Umbilical cord (tissue), 1 donor: ENCODE measurements at regions not wholly inside any gene's neighbourhood (a gene's known extent, or its start where the extent isn't known, plus 50 kb on each side); places are given as distances from the start of the nearest gene placed in this dataset.

ENCODE experiments used
- DNase-seq: peaks from one replicate; pipeline ENCODE4 v3.0.0-alpha.2; 2015; ENCODE audit warnings: low spot score

- DNase-seq: no peak
Measured at GRCh38 chr17:57174591-57174990, 81.7 kb upstream of the MSI2 start.

GRCh38 chr17:57178839-57179238 is 77.5 kb upstream of the MSI2 start:
- no peak for DNase-seq

- DNase-seq: no peak
Measured at GRCh38 chr17:57182621-57183020, 73.7 kb upstream of the MSI2 start.

GRCh38 chr17:57186226-57187019 is 69.9 kb upstream of the MSI2 start:
- no peak for DNase-seq

DNA sequence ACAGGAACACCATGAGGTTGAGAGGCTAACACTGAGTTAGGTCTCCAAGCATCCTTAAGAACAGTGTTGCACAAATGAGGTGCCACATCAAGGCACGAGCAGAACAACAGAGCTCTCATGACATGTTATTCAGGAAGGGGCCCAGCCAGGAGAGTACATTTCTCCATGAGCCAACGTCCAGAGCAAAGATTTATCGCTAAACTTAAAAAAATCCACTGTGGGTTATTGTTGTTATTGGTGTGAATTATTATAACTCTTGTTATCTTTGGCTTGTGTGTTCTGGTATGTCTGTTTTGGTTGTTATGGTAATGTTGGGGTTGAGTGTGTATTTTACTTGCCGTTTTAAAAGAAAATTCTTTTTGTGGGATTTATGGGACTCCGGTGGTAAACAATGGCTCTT is 68.9 kb upstream of the MSI2 start:
- DNase-seq: peak; percentile 4

DNA sequence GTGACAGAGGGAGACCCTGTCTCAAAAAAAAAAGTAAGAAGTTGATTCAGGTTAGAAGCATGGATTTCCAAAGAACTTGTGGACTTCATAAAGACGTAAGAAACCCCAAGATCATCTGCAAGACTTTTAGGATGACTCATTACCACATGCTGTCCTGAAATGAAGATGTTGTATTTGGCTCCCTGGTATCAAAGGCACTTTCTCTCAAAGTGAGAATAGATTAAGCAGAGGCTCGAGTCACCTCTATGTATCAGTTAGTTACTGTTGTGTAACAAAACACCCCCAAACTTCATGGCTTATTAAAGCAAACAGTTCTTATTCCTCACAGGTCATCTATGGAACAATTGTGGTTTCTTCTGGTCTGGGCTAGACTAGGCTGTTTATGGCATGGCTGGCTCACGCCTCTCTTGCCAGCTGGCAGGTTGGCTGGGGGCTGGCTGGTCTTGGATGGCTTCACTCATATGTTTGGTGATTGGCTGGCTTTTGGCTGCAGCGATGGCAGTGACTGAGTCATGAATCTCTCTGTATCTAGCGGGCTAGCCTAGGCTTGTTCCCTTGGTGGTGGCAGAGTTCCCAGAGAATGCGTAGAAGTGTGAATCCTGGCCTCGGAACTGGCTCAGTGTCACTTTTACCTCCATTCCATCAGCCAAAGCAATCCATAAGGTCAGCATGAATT is 60.4 kb upstream of the MSI2 start:
- no peak for DNase-seq

- no peak for DNase-seq
Measured at GRCh38 chr17:57197466-57198071, 58.8 kb upstream of the MSI2 start.

GRCh38 chr17:57201481-57201880 is 54.8 kb upstream of the MSI2 start:
- no peak for DNase-seq

GRCh38 chr17:57203040-57203439 is 53.3 kb upstream of the MSI2 start:
- no peak for DNase-seq
